ENCODE measurements at regions not wholly inside any gene's neighbourhood (a gene's known extent, or its start where the extent isn't known, plus 50 kb on each side); places are given as distances from the start of the nearest gene placed in this dataset.

DNA sequence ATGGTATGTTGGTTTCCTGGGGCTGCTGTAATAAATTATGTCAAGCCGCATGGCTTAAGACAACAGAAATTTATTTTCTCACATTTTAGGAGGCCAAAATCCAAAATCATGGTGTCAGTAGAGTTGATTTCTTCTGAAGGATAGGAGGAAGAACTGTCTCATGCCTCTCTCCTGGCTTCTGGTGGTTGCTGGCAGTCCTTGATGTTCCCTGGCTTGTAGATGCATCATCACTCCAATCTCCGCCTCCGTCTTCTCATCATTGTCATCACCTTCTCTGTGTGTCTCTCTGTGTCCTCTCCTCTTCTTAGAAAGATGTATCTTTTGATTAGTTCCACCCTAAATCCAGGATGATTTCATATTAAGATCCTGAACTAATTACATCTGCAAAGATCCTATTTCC is 124.7 kb upstream of the CTTNBP2NL start:
- TF ChIP-seq TEAD4 (IDR thresholded peaks at IDR 0.05) = no peak
- no peak for TF ChIP-seq EGR1 (IDR thresholded peaks at IDR 0.05)
- TF ChIP-seq, protein P1, sequence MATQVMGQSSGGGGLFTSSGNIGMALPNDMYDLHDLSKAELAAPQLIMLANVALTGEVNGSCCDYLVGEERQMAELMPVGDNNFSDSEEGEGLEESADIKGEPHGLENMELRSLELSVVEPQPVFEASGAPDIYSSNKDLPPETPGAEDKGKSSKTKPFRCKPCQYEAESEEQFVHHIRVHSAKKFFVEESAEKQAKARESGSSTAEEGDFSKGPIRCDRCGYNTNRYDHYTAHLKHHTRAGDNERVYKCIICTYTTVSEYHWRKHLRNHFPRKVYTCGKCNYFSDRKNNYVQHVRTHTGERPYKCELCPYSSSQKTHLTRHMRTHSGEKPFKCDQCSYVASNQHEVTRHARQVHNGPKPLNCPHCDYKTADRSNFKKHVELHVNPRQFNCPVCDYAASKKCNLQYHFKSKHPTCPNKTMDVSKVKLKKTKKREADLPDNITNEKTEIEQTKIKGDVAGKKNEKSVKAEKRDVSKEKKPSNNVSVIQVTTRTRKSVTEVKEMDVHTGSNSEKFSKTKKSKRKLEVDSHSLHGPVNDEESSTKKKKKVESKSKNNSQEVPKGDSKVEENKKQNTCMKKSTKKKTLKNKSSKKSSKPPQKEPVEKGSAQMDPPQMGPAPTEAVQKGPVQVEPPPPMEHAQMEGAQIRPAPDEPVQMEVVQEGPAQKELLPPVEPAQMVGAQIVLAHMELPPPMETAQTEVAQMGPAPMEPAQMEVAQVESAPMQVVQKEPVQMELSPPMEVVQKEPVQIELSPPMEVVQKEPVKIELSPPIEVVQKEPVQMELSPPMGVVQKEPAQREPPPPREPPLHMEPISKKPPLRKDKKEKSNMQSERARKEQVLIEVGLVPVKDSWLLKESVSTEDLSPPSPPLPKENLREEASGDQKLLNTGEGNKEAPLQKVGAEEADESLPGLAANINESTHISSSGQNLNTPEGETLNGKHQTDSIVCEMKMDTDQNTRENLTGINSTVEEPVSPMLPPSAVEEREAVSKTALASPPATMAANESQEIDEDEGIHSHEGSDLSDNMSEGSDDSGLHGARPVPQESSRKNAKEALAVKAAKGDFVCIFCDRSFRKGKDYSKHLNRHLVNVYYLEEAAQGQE (IDR thresholded peaks at IDR 0.05; ENCODE audit: low read depth) = no peak
- no peak for TF ChIP-seq NFIC (IDR thresholded peaks at IDR 0.05)
- no peak for TF ChIP-seq RAD21 (IDR thresholded peaks at IDR 0.05; ENCODE audit: low read depth)
- TF ChIP-seq CREB1 (IDR thresholded peaks at IDR 0.05; ENCODE audit: low read depth) = no peak
- TF ChIP-seq YY1 (IDR thresholded peaks at IDR 0.05; ENCODE audit: low read depth) = no peak
- no peak for TF ChIP-seq CEBPB (IDR thresholded peaks at IDR 0.05)
- TF ChIP-seq FOXM1 (IDR thresholded peaks at IDR 0.05; ENCODE audit: borderline replicate concordance, low read depth) = no peak
- TF ChIP-seq TAF1 (IDR thresholded peaks at IDR 0.05; ENCODE audit: low read depth) = no peak
- TF ChIP-seq, protein P2, sequence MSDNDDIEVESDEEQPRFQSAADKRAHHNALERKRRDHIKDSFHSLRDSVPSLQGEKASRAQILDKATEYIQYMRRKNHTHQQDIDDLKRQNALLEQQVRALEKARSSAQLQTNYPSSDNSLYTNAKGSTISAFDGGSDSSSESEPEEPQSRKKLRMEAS (IDR thresholded peaks at IDR 0.05) = no peak
- no peak for TF ChIP-seq TCF12 (IDR thresholded peaks at IDR 0.05; ENCODE audit: low read depth)

DNA sequence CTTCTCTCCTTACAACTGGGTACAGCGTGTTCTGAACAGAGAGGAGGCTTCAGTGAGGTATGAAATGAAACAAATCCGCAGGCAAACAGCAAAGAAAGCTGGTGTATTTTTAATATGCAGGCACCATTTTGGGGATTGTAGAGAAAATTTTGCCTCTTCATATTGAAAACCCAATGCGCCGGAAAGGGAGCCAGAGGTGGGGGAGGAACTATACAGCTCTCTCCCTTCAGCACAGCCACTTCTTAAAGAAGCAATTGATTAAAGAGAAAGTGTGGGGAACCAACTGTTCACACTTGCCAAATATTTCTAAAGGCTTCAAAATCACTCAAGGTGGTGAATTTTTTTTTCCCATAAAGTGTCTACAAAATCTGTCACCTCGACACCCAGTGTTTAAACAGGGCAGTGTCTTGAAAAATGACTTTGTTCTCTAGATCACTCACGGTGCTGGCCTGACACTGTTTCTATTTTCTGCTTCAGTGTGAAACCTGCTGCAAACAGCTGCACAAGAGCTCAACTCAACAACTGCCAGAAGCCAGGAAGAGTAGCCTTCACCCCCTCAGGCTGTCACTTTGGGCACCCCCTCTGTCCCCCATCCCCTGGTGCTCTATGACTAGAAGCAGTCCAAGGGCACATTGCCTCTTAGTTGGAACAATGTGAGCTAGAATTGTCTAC is 123.8 kb upstream of the CTTNBP2NL start:
- no peak for TF ChIP-seq FOXM1 (IDR thresholded peaks at IDR 0.05; ENCODE audit: borderline replicate concordance, low read depth)
- no peak for TF ChIP-seq RAD21 (IDR thresholded peaks at IDR 0.05; ENCODE audit: low read depth)
- no peak for TF ChIP-seq CREB1 (IDR thresholded peaks at IDR 0.05; ENCODE audit: low read depth)
- TF ChIP-seq, protein P1 (IDR thresholded peaks at IDR 0.05; ENCODE audit: low read depth) = no peak
- no peak for TF ChIP-seq ZBTB7A (IDR thresholded peaks at IDR 0.05; ENCODE audit: low read depth)
- TF ChIP-seq CEBPB (IDR thresholded peaks at IDR 0.05) = no peak

DNA sequence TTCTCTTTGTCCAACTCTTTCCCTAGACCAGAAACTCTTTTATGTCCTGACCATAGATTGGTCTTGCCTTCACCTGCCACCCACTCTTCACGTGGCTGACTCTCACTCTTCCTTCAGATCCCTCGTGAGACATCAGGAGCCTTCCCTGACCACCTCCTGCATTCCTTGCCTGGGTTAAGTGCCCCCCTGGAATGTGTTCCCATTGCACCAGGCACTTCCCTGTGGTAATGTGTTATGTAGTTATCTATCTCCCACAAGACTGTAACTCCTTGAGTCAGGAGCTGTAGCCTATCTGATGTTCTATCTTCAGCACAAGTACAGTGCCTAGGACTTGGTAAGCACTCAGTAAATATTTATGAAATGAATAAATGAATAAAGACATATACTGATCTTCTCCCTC is 111.2 kb upstream of the CTTNBP2NL start:
- TF ChIP-seq, protein P2 (IDR thresholded peaks at IDR 0.05) = no peak
- no peak for TF ChIP-seq CREB1 (IDR thresholded peaks at IDR 0.05; ENCODE audit: low read depth)
- TF ChIP-seq, protein P3, sequence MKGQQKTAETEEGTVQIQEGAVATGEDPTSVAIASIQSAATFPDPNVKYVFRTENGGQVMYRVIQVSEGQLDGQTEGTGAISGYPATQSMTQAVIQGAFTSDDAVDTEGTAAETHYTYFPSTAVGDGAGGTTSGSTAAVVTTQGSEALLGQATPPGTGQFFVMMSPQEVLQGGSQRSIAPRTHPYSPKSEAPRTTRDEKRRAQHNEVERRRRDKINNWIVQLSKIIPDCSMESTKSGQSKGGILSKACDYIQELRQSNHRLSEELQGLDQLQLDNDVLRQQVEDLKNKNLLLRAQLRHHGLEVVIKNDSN (IDR thresholded peaks at IDR 0.05) = no peak
- no peak for TF ChIP-seq EP300 (IDR thresholded peaks at IDR 0.05; ENCODE audit: borderline replicate concordance)
- no peak for TF ChIP-seq NFIC (IDR thresholded peaks at IDR 0.05)
- TF ChIP-seq TCF12 (IDR thresholded peaks at IDR 0.05; ENCODE audit: low read depth) = no peak
- TF ChIP-seq TEAD4 (IDR thresholded peaks at IDR 0.05) = no peak
- TF ChIP-seq, protein P1 (IDR thresholded peaks at IDR 0.05; ENCODE audit: low read depth) = no peak
- TF ChIP-seq YY1 (IDR thresholded peaks at IDR 0.05; ENCODE audit: low read depth) = no peak
- TF ChIP-seq RAD21 (IDR thresholded peaks at IDR 0.05; ENCODE audit: low read depth) = no peak
- no peak for TF ChIP-seq FOXM1 (IDR thresholded peaks at IDR 0.05; ENCODE audit: borderline replicate concordance, low read depth)

DNA sequence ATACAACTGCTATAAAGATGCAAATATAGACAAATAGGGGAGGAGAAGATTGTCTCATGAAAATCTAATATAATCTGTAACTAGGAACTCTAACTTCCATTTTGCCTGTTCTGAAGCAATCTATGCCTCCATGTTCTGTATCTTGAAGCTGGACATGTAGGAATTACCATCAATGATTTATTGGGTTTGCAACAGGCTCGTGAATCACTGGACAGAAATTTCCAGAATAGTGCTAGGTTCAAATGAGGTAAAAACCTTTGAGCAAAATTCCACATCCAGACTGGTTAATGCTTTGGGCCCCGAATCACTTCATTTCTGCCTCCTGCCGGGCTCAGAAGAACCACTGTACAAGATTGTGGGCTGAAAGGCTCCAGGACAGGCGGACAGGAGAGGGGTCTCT is 110.7 kb upstream of the CTTNBP2NL start:
- TF ChIP-seq NFIC (IDR thresholded peaks at IDR 0.05) (no peak), FOXM1 (IDR thresholded peaks at IDR 0.05; ENCODE audit: borderline replicate concordance, low read depth) (no peak), YY1 (IDR thresholded peaks at IDR 0.05; ENCODE audit: low read depth) (no peak), TAF1 (IDR thresholded peaks at IDR 0.05; ENCODE audit: low read depth) (no peak), TCF12 (IDR thresholded peaks at IDR 0.05; ENCODE audit: low read depth) (no peak), TEAD4 (IDR thresholded peaks at IDR 0.05) (no peak), CREB1 (IDR thresholded peaks at IDR 0.05; ENCODE audit: low read depth) (no peak)
- TF ChIP-seq, protein P1 (IDR thresholded peaks at IDR 0.05; ENCODE audit: low read depth) = no peak
- TF ChIP-seq, protein P3 (IDR thresholded peaks at IDR 0.05) = no peak

Measured in Ishikawa (cell line).